Activated CD8-positive, alpha-beta memory T cell treated with anti-CD3 and anti-CD28 coated beads for 36 hours (primary cell): ENCODE measurements at regions not wholly inside any gene's neighbourhood (a gene's known extent, or its start where the extent isn't known, plus 50 kb on each side); places are given as distances from the start of the nearest gene placed in this dataset.
"Not testable (repeated sequence)": the region's sequence is repeated elsewhere in the genome, so short reads cannot be mapped to it uniquely, and the experiment has no call there.

ENCODE experiments used
- CTCF ChIA-PET: fragments of 350-600 bp; sonication (Branson Sonifier 250); formaldehyde crosslinking; loops from one replicate; lab custom pipeline; 2021; ENCODE audit warnings: antibody characterized with exemption; lab: Charles Lee
- POLR2A ChIA-PET: fragments of 350-600 bp; sonication (Branson Sonifier 250); formaldehyde crosslinking; loops from one replicate; lab custom pipeline; 2021; ENCODE audit warnings: antibody characterized with exemption; lab: Charles Lee

DNA sequence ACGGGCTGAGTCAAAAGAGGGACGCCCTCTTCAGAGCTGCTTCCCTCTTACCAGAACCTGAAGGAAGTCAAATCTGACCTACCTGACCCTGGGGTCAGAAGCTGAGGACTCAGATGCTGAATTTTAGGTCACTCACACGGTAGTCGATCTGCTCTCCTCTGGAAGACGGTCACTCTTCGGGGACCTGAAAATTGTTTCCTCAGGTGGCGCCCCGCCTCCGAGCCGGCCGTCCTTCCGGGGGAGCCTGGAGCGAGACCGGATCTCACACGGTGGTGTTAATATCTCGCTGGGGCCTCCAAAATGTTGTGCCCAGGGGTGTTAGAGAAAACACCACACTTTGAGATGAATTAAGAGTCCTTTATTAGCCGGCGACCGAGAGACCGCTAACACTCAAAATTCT is 737.2 kb downstream of the SI start:
- ChIA-PET POLR2A (no interaction called here), CTCF (no interaction called here)

- ChIA-PET CTCF (no interaction called here), POLR2A (no interaction called here)
Observed at GRCh38 chr3:164340273-164340672, 738.0 kb downstream of the SI start.

GRCh38 chr3:164332831-164333802 is 745.2 kb downstream of the SI start:
- ChIA-PET POLR2A (no interaction called here), CTCF (no interaction called here)

DNA sequence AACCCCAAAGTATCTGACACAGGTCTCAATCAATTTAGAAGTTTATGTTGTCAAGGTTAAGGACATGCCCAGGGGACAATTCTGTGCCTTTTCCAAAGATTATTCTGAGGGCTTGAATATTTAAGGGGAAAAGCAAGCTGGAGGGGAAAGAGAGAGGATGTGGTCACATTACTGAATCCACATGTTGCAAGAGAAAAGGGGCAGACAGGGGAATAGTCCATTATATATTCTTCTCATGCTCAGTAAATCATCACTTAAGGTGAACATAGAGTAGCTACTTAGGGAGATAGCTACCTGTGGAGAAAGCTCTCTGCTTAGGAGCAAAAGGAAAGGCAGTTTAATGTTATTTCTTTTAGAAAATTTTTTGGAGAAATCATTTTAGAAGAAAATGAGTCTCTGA is 751.6 kb downstream of the SI start:
- ChIA-PET POLR2A (no interaction called here), CTCF (no interaction called here)

DNA sequence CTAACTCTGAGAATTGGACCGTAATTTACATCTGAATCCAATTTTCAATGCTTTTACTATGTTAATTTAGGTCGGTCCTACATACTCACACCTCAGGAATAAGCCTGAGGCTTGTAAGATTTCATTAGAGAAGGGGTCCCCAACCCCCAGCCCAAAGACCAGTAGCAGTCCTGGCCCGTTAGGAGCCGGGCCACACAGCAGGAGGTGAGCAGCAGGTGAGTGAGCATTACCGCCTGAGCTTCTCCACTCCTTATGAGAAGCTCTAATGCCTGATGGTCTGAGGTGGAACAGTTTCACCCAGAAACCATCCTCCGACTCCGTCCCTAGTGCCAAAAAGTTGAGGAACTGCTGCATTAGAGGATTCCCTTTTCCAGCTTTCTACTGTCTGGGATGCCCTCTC is 757.3 kb downstream of the SI start:
- CTCF ChIA-PET, result no interaction called here

GRCh38 chr3:164306042-164306441 is 772.3 kb downstream of the SI start:
- ChIA-PET CTCF (no interaction called here), POLR2A (no interaction called here)

More for the DNA sequence above, 757.3 kb downstream of the SI start:
- POLR2A ChIA-PET, result no interaction called here

GRCh38 chr3:164303894-164304293 is 774.4 kb downstream of the SI start:
- POLR2A ChIA-PET, result no interaction called here
- CTCF ChIA-PET, result no interaction called here

DNA sequence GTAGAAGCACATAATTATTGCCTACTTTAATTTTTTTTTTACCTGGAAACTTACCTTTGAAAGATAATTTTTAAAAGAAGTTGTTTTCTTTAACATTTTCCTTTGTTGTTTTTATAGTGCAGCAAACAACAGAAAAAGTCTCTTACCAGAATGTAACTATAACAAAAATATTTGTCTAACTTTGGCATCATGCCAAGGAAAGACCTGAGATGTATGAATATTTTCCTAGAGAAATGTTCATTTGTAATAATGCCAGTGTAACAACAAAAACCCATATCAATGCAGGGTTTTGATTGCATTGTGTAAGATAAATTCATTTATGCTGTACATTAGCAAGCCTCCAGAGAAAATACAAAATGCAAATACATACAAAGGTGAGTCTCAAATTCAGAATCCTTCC is 775.7 kb downstream of the SI start:
- POLR2A ChIA-PET, result no interaction called here

DNA sequence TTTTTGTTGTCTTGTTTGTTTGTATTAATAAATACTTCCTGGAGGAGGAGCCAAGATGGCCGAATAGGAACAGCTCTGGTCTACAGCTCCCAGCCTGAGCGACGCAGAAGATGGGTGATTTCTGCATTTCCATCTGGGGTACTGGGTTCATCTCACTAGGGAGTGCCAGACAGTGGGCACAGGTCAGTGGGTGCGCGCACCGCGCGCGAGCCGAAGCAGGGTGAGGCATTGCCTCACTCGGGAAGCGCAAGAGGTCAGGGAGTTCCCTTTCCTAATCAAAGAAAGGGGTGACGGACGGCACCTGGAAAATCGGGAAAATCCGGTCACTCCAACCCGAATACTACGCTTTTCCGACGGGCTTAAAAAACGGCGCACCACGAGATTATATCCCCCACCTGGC is 786.8 kb downstream of the SI start:
- POLR2A ChIA-PET, CTCF ChIA-PET: not testable (repeated sequence)

More for the DNA sequence above, 775.7 kb downstream of the SI start:
- CTCF ChIA-PET, result no interaction called here

- ChIA-PET POLR2A (no interaction called here), CTCF (no interaction called here)
Observed at GRCh38 chr3:164278550-164278949, 799.7 kb downstream of the SI start.

- ChIA-PET CTCF (no interaction called here), POLR2A (no interaction called here)
Observed at GRCh38 chr3:164267053-164267452, 811.2 kb downstream of the SI start.

- ChIA-PET CTCF (no interaction called here), POLR2A (no interaction called here)
Observed at GRCh38 chr3:164250923-164251322, 827.4 kb downstream of the SI start.

- POLR2A ChIA-PET, result no interaction called here
- CTCF ChIA-PET, result no interaction called here
Observed at GRCh38 chr3:164236851-164237250, 841.4 kb downstream of the SI start.

- CTCF ChIA-PET, result no interaction called here
Observed at GRCh38 chr3:164235289-164236028, 842.8 kb downstream of the SI start.

GRCh38 chr3:164233951-164234350 is 844.3 kb downstream of the SI start:
- ChIA-PET POLR2A (no interaction called here), CTCF (no interaction called here)

More at GRCh38 chr3:164235289-164236028, 842.8 kb downstream of the SI start:
- POLR2A ChIA-PET, result no interaction called here

DNA sequence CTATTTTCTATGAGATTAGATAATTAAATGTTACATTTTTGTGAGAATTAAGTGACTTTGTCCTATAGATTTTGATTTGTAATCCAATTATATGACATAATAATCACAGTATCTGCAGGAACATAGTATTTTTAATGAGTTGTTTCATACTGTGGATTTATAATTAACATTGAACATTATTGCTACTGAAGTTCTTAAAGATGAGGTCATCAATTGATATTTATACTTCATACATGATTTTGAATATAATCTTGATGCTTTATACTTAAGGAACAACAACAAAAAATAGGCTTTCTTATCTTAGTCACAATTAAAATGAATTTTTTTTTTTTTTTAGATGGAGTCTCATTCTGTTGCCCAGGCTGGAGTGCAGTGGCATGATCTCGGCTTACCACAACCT is 846.6 kb downstream of the SI start:
- ChIA-PET POLR2A (no interaction called here), CTCF (no interaction called here)

DNA sequence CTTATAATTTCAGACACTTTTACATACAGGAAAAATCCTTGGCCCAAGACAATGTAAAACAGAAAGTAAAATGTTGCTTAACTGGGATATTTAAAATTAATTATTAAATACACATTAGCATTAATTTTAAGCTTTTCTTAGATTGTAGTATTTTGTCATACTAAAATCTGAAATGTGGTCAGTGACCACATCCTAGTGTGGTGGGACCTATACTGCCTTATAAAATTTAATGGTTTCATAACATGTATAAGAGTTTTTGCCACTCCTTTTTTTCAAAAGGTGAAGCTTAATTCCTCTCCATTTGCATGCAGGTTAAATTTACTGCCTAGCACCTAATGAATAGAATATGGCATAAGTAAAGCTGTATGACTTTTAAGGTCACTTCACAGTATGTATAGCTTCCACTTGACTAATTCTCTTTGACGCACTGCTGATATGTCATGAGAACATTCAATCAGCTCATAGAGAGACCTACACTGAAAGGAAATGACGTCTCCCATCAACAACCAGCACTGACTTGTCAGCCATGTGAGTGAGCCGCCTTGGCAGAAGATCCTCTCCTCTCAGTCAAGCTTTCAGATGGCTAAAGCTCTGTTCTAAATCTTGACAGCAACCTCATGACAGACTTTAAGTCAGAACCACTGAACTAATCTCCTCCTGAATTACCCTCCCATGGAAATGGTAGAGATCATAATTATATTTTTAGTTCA is 847.8 kb downstream of the SI start:
- POLR2A ChIA-PET, result no interaction called here
- CTCF ChIA-PET, result no interaction called here

GRCh38 chr3:164224126-164224525 is 854.2 kb downstream of the SI start:
- ChIA-PET POLR2A (no interaction called here), CTCF (no interaction called here)

DNA sequence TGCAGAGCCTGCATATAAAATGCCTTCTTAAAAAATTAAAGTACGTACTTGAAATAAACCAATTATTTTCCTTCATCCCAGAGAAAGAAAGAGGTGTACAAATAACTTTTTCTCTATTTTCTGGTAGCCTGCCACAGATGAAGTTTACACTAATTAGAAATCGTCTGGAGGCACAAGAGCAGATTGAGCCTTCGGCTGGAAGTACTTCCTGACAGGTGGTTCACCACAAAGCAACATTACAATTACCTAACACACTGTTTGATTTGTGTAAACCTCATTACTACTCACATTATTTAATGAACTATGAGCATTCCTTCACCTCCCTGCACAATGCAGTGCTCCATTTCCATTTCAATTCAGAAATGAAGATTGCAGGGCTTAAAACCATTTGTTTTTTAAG is 856.1 kb downstream of the SI start:
- CTCF ChIA-PET, result no interaction called here
- POLR2A ChIA-PET, result no interaction called here

- ChIA-PET POLR2A (no interaction called here), CTCF (no interaction called here)
Observed at GRCh38 chr3:164221297-164221696, 857.0 kb downstream of the SI start.
